Muscle of leg (tissue), 3 donors: ENCODE measurements at regions not wholly inside any gene's neighbourhood (a gene's known extent, or its start where the extent isn't known, plus 50 kb on each side); places are given as distances from the start of the nearest gene placed in this dataset.
"Not testable (repeated sequence)": the region's sequence is repeated elsewhere in the genome, so short reads cannot be mapped to it uniquely, and the experiment has no call there.

ENCODE experiments used
- DNase-seq: peaks from one replicate; pipeline ENCODE4 v3.0.0; 2013
- H3K27ac ChIP-seq: one replicate; pipeline ENCODE4 v1.5.1; 2013; ENCODE audit warnings: mild to moderate bottlenecking, low read length, control low read depth
- H3K27me3 ChIP-seq: one replicate; pipeline ENCODE4 v1.6.1; 2013; ENCODE audit warnings: low read length; ENCODE audit not compliant: control insufficient read depth, insufficient read depth
- H3K36me3 ChIP-seq: one replicate; pipeline ENCODE4 v1.6.1; 2013; ENCODE audit warnings: low read length; ENCODE audit not compliant: control insufficient read depth, insufficient read depth
- H3K4me1 ChIP-seq: one replicate; pipeline ENCODE4 v1.6.1; 2013; ENCODE audit warnings: low read length; ENCODE audit not compliant: control insufficient read depth, insufficient read depth
- H3K4me3 ChIP-seq: one replicate; pipeline ENCODE4 v1.5.1; 2013; ENCODE audit warnings: low read length, control low read depth
- H3K9me3 ChIP-seq: replicated peaks from 2 replicates; pipeline ENCODE4 v1.6.1; 2013; ENCODE audit warnings: low read depth, low read length; ENCODE audit not compliant: control insufficient read depth
- WGBS: methylation state at CpG from one replicate; pipeline ENCODE4 v1.1.5; 2013; ENCODE audit warnings: missing lambda C conversion rate; ENCODE audit not compliant: insufficient coverage; 5-methylcytosine and 5-hydroxymethylcytosine counted together

GRCh38 chr7:25469669-25470068 lies 241.4 kb upstream of the NPVF start:
- 96% methylated on average over 2 of the region's 6 CpGs for WGBS
- Histone ChIP-seq H3K27ac (no peak overlapping the region), H3K4me3 (no peak overlapping the region), H3K4me1 (no peaks in the 10 kb centered on the region), H3K36me3 (no peaks in the 10 kb centered on the region), H3K27me3 (no peaks in the 10 kb centered on the region), H3K9me3 (no peaks in the 10 kb centered on the region)
- DNase-seq: no peak

- WGBS: 82% methylated on average over 6 of the region's 9 CpGs
Observed at GRCh38 chr7:25476863-25477499, 248.7 kb upstream of the NPVF start.

GRCh38 chr7:25478221-25478620 lies 249.9 kb upstream of the NPVF start:
- DNase-seq, H3K27me3 ChIP-seq, H3K9me3 ChIP-seq, H3K27ac ChIP-seq, H3K36me3 ChIP-seq, H3K4me3 ChIP-seq, H3K4me1 ChIP-seq: not testable (repeated sequence)

More at GRCh38 chr7:25476863-25477499, 248.7 kb upstream of the NPVF start:
- Histone ChIP-seq H3K36me3 (no peaks in the 10 kb centered on the region), H3K27me3 (no peaks in the 10 kb centered on the region), H3K9me3 (no peaks in the 10 kb centered on the region), H3K4me3 (no peak overlapping the region), H3K4me1 (no peaks in the 10 kb centered on the region), H3K27ac (no peak overlapping the region)
- DNase-seq: no peak

GRCh38 chr7:25478925-25479324 lies 250.6 kb upstream of the NPVF start:
- DNase-seq: no peak
- Histone ChIP-seq H3K36me3 (no peaks in the 10 kb centered on the region), H3K4me3 (no peak overlapping the region), H3K9me3 (no peaks in the 10 kb centered on the region), H3K27me3 (no peaks in the 10 kb centered on the region), H3K4me1 (no peaks in the 10 kb centered on the region), H3K27ac (no peak overlapping the region)
- WGBS: no CpG with 5 or more reads among the region's 2 CpGs

GRCh38 chr7:25481891-25482290 lies 253.6 kb upstream of the NPVF start:
- no peak overlapping the region for H3K27ac ChIP-seq
- H3K4me1 ChIP-seq: no peaks in the 10 kb centered on the region
- no peaks in the 10 kb centered on the region for H3K27me3 ChIP-seq
- no peaks in the 10 kb centered on the region for H3K36me3 ChIP-seq
- H3K4me3 ChIP-seq: no peak overlapping the region
- no peak for DNase-seq
- no peaks in the 10 kb centered on the region for H3K9me3 ChIP-seq

- H3K27me3 ChIP-seq: no peaks in the 10 kb centered on the region
- no peaks in the 10 kb centered on the region for H3K9me3 ChIP-seq
Observed at GRCh38 chr7:25482631-25483030, 254.3 kb upstream of the NPVF start.

GRCh38 chr7:25485026-25485425 lies 256.7 kb upstream of the NPVF start:
- DNase-seq: peak; percentile 68
- WGBS: no CpG with 5 or more reads among the region's 1 CpG

More at GRCh38 chr7:25482631-25483030, 254.3 kb upstream of the NPVF start:
- Histone ChIP-seq H3K36me3 (no peaks in the 10 kb centered on the region), H3K4me1 (no peaks in the 10 kb centered on the region), H3K27ac (no peak overlapping the region), H3K4me3 (no peak overlapping the region)
- no peak for DNase-seq

GRCh38 chr7:25486656-25487055 lies 258.4 kb upstream of the NPVF start:
- H3K27ac ChIP-seq: no peak overlapping the region
- H3K36me3 ChIP-seq: no peaks in the 10 kb centered on the region
- peak; percentile 27 for DNase-seq
- H3K9me3 ChIP-seq: no peaks in the 10 kb centered on the region
- WGBS: no CpG with 5 or more reads among the region's 2 CpGs
- H3K4me3 ChIP-seq: no peak overlapping the region
- no peaks in the 10 kb centered on the region for H3K4me1 ChIP-seq
- H3K27me3 ChIP-seq: no peaks in the 10 kb centered on the region

More at GRCh38 chr7:25485026-25485425, 256.7 kb upstream of the NPVF start:
- H3K4me1 ChIP-seq: no peaks in the 10 kb centered on the region
- no peaks in the 10 kb centered on the region for H3K27me3 ChIP-seq
- no peaks in the 10 kb centered on the region for H3K9me3 ChIP-seq
- H3K4me3 ChIP-seq: no peak overlapping the region
- no peaks in the 10 kb centered on the region for H3K36me3 ChIP-seq
- no peak overlapping the region for H3K27ac ChIP-seq

GRCh38 chr7:25493805-25494366 lies 265.6 kb upstream of the NPVF start:
- H3K36me3 ChIP-seq: no peaks in the 10 kb centered on the region
- no peak overlapping the region for H3K27ac ChIP-seq
- no peaks in the 10 kb centered on the region for H3K9me3 ChIP-seq
- H3K27me3 ChIP-seq: no peaks in the 10 kb centered on the region
- peaks cover 16% of the 10 kb centered on the region for H3K4me1 ChIP-seq
- H3K4me3 ChIP-seq: no peak overlapping the region
- DNase-seq: no peak
- WGBS: no CpG with 5 or more reads among the region's 8 CpGs

GRCh38 chr7:25494896-25495295 lies 266.6 kb upstream of the NPVF start:
- Histone ChIP-seq H3K27ac (no peak overlapping the region), H3K27me3 (no peaks in the 10 kb centered on the region), H3K36me3 (no peaks in the 10 kb centered on the region), H3K9me3 (no peaks in the 10 kb centered on the region), H3K4me3 (no peak overlapping the region), H3K4me1 (peaks cover 16% of the 10 kb centered on the region)
- DNase-seq: no peak
- WGBS: no CpG with 5 or more reads among the region's 2 CpGs
